ENCODE measurements at regions not wholly inside any gene's neighbourhood (a gene's known extent, or its start where the extent isn't known, plus 50 kb on each side); places are given as distances from the start of the nearest gene placed in this dataset.
A peak's percentile ranks its signal among the peaks of the same experiment; 100 is the strongest.

GRCh38 chr5:154107010-154107409, 68.2 kb downstream of the MFAP3 start:
- Mint-ChIP-seq H3K4me1 (no peaks in the 10 kb centered on the region), H3K27ac (no peak overlapping the region), H3K4me3 (no peak overlapping the region), H3K36me3 (no peaks in the 10 kb centered on the region), H3K9me3 (no peaks in the 10 kb centered on the region)
- ATAC-seq (no peak), DNase-seq (ENCODE audit: low spot score in 2 of 2) (no peak)

DNA sequence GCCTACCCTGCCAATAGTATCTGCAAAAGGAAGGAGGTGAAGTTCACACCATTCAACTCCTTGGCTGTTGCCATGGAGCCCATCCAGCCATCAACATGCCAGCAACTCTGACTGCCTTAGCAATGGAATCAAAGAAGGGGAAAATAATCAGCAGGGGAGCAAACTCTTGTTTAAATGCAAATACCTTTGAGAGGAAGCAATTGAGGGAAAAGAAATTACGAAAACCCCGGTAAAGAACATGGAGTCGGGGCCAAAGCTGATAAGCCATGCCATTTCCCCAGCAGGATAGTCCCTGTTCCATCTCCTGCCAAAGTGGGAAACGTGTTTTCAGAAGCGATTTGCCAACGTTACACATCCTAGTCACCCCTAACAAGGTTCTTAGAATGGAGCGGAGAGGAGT, 69.0 kb downstream of the MFAP3 start:
- ATAC-seq (no peak), DNase-seq (ENCODE audit: low spot score in 2 of 2) (no peak)
- Mint-ChIP-seq H3K4me3 (no peak overlapping the region), H3K36me3 (no peaks in the 10 kb centered on the region), H3K4me1 (no peaks in the 10 kb centered on the region), H3K9me3 (no peaks in the 10 kb centered on the region), H3K27ac (no peak overlapping the region)

GRCh38 chr5:154109416-154110106, 70.8 kb downstream of the MFAP3 start:
- no peaks in the 10 kb centered on the region for H3K9me3 Mint-ChIP-seq
- ATAC-seq (no peak), DNase-seq (ENCODE audit: low spot score in 2 of 2) (no peak)
- no peaks in the 10 kb centered on the region for H3K36me3 Mint-ChIP-seq
- no peak overlapping the region for H3K4me3 Mint-ChIP-seq
- no peak overlapping the region for H3K27ac Mint-ChIP-seq
- H3K4me1 Mint-ChIP-seq = no peaks in the 10 kb centered on the region

- Mint-ChIP-seq H3K27ac (no peak overlapping the region), H3K4me3 (no peak overlapping the region), H3K9me3 (no peaks in the 10 kb centered on the region), H3K36me3 (no peaks in the 10 kb centered on the region), H3K4me1 (no peaks in the 10 kb centered on the region)
- no peak for ATAC-seq
- no peak for DNase-seq (ENCODE audit: low spot score in 2 of 2)
Observed at GRCh38 chr5:154110107-154110453, 71.3 kb downstream of the MFAP3 start.

DNA sequence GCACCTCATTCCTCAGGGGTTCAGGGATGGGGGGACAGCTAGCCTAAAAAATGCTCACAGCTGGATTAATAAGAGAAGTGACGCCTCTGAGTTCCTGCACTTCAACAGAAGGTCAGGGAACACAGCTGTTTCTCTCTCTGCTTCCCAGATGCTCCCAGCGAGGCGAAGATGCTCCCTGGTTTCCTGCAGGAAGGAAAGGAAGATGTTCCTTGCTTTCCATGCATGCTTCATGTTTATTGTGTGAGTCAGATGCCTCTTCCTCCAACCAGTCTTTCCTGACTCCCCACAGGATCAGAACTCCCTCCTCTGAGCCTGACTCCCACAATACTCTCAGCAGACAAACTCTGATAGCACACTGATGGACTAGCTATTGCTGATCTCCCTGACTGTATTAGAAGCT, 71.9 kb downstream of the MFAP3 start:
- no peak for DNase-seq (ENCODE audit: low spot score in 2 of 2)
- Mint-ChIP-seq H3K4me1 (no peaks in the 10 kb centered on the region), H3K36me3 (no peaks in the 10 kb centered on the region), H3K27ac (peak overlapping the region; percentile 6), H3K9me3 (no peaks in the 10 kb centered on the region), H3K4me3 (no peak overlapping the region)
- ATAC-seq = no peak

- ATAC-seq (no peak), DNase-seq (ENCODE audit: low spot score in 2 of 2) (no peak)
- no peaks in the 10 kb centered on the region for H3K36me3 Mint-ChIP-seq
- no peak overlapping the region for H3K4me3 Mint-ChIP-seq
- H3K9me3 Mint-ChIP-seq = no peaks in the 10 kb centered on the region
- peak overlapping the region; percentile 6 for H3K27ac Mint-ChIP-seq
- H3K4me1 Mint-ChIP-seq = no peaks in the 10 kb centered on the region
Observed at GRCh38 chr5:154111214-154111613, 72.4 kb downstream of the MFAP3 start.

DNA sequence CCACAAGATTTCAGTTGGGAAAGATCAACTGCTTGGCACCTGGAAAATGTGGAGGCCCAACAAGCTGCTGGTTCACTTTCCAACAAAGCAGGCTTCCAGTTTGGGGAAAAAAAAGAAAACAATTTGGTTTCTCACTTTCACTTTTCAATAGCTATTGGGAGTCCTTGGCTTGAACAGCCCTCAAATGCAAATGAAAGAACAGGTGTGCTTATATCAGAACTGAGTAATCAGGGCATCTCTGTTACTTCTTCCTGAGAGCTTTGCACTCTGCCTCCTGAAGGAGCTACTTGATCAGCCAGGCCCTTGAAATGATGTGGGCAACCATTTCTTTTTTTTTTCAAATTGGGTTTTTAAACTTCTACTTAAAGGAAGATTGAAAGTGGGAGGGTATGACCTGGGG, 73.5 kb downstream of the MFAP3 start:
- Mint-ChIP-seq H3K9me3 (no peaks in the 10 kb centered on the region), H3K4me1 (no peaks in the 10 kb centered on the region), H3K27ac (no peak overlapping the region), H3K36me3 (no peaks in the 10 kb centered on the region), H3K4me3 (no peak overlapping the region)
- ATAC-seq = no peak
- no peak for DNase-seq (ENCODE audit: low spot score in 2 of 2)

GRCh38 chr5:154115291-154115690, 75.2 kb upstream of the GALNT10 start:
- no peak for ATAC-seq

DNA sequence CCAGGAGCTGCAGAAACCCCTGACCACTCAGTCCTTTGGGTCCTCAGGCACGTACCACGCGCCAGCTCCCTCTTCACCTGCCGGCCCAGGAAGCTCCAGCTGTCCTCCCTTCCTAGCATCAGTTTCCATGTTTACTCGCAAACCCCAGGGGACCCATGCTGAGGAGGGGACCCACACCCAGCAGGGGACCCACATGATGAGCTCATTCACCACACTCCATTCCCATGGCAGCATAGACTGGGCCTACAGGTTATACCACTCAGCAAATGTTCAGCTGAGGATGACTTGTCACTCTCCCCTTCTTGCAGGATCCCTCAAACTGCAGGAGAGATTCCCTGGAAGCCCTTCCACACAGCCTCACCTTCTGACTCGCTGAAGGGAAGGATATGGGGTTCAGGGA, 73.5 kb upstream of the GALNT10 start:
- DNase-seq (ENCODE audit: low spot score in 2 of 2) (no peak), ATAC-seq (no peak)
- H3K36me3 Mint-ChIP-seq = no peaks in the 10 kb centered on the region
- no peak overlapping the region for H3K4me3 Mint-ChIP-seq
- no peaks in the 10 kb centered on the region for H3K4me1 Mint-ChIP-seq
- H3K9me3 Mint-ChIP-seq = no peaks in the 10 kb centered on the region
- H3K27ac Mint-ChIP-seq = no peak overlapping the region

More at GRCh38 chr5:154115291-154115690, 75.2 kb upstream of the GALNT10 start:
- H3K4me1 Mint-ChIP-seq = no peaks in the 10 kb centered on the region
- H3K27ac Mint-ChIP-seq = no peak overlapping the region
- DNase-seq (ENCODE audit: low spot score in 2 of 2) = no peak
- no peak overlapping the region for H3K4me3 Mint-ChIP-seq
- no peaks in the 10 kb centered on the region for H3K36me3 Mint-ChIP-seq
- H3K9me3 Mint-ChIP-seq = no peaks in the 10 kb centered on the region

DNA sequence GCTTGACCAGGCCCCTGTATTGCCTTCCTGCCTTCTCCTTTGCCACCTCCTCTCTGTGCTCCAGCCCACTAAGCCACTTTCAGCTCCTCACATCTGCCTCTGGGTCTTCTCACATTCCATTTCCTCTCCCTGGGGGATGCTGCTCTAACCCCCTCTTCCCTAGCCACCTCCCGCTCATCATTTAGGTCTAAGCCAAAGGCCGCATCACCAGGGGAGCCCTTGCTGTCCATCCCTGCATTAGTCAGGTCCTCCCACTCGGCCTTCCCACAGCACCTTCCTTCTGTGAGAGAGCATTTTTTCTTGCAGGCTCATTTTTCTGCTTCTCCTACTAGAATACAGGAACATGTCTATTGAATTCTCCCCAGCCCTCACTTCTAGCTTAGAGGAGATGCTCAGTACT, 72.6 kb upstream of the GALNT10 start:
- ATAC-seq (no peak), DNase-seq (ENCODE audit: low spot score in 2 of 2) (no peak)
- Mint-ChIP-seq H3K4me3 (no peak overlapping the region), H3K36me3 (no peaks in the 10 kb centered on the region), H3K9me3 (no peaks in the 10 kb centered on the region), H3K27ac (no peak overlapping the region), H3K4me1 (no peaks in the 10 kb centered on the region)

DNA sequence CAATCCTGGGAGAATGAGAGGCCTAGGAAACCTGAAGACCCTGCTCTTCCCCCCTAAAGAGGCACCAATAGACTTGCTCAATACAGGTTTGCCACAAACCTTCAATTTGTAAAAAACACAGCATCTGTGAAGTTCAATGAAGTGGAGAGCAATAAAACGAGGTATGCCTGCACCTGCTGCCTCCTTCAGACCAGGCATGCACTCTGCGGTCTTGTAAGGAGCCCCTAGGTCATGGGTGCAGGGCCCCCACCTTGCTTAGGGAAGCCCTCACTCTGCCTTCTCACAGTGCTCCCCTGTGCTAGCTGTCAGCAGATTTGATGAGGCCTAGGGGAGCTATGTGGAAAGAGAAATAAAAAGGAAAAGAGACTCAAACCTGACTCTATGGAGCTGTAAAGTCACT, 72.1 kb upstream of the GALNT10 start:
- DNase-seq (ENCODE audit: low spot score in 2 of 2) = no peak
- no peaks in the 10 kb centered on the region for H3K4me1 Mint-ChIP-seq
- H3K4me3 Mint-ChIP-seq = no peak overlapping the region
- no peaks in the 10 kb centered on the region for H3K9me3 Mint-ChIP-seq
- ATAC-seq = no peak
- H3K36me3 Mint-ChIP-seq = no peaks in the 10 kb centered on the region
- no peak overlapping the region for H3K27ac Mint-ChIP-seq

GRCh38 chr5:154118893-154119336, 71.6 kb upstream of the GALNT10 start:
- Mint-ChIP-seq H3K36me3 (no peaks in the 10 kb centered on the region), H3K4me1 (no peaks in the 10 kb centered on the region), H3K4me3 (no peak overlapping the region), H3K27ac (no peak overlapping the region), H3K9me3 (no peaks in the 10 kb centered on the region)
- ATAC-seq (no peak), DNase-seq (ENCODE audit: low spot score in 2 of 2) (no peak)

DNA sequence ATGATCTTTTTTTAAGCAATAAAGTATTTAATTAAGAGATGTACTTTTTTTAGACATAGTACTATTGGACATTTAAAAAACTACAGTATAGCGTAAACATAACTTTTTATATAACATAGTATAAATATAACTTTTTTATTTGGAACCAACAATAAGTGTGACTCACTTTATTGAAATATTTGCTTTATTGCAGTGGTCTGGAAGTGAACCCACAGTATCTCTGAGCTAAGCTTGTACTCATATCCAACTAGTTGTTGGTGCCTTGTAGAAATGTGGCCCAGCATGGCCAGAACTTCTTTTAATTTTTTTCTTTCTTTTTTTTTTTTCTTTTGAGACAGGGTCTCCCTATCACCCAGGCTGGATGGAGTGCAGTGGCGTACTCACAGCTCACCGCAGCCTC, 61.5 kb upstream of the GALNT10 start:
- Mint-ChIP-seq H3K27ac (no peak overlapping the region), H3K4me1 (no peaks in the 10 kb centered on the region), H3K4me3 (no peak overlapping the region), H3K36me3 (no peaks in the 10 kb centered on the region), H3K9me3 (peaks cover 7% of the 10 kb centered on the region)
- DNase-seq (ENCODE audit: low spot score in 2 of 2) = no peak
- ATAC-seq = no peak

GRCh38 chr5:154129921-154130320, 60.6 kb upstream of the GALNT10 start:
- H3K4me3 Mint-ChIP-seq = no peak overlapping the region
- no peaks in the 10 kb centered on the region for H3K36me3 Mint-ChIP-seq
- peaks cover 4% of the 10 kb centered on the region for H3K9me3 Mint-ChIP-seq
- ATAC-seq (no peak), DNase-seq (ENCODE audit: low spot score in 2 of 2) (no peak)
- no peaks in the 10 kb centered on the region for H3K4me1 Mint-ChIP-seq
- H3K27ac Mint-ChIP-seq = no peak overlapping the region

GRCh38 chr5:154131817-154132216, 58.7 kb upstream of the GALNT10 start:
- no peak for ATAC-seq
- no peak overlapping the region for H3K27ac Mint-ChIP-seq
- H3K9me3 Mint-ChIP-seq = no peaks in the 10 kb centered on the region
- no peaks in the 10 kb centered on the region for H3K4me1 Mint-ChIP-seq
- H3K36me3 Mint-ChIP-seq = no peaks in the 10 kb centered on the region
- DNase-seq (ENCODE audit: low spot score in 2 of 2) = no peak
- H3K4me3 Mint-ChIP-seq = no peak overlapping the region

DNA sequence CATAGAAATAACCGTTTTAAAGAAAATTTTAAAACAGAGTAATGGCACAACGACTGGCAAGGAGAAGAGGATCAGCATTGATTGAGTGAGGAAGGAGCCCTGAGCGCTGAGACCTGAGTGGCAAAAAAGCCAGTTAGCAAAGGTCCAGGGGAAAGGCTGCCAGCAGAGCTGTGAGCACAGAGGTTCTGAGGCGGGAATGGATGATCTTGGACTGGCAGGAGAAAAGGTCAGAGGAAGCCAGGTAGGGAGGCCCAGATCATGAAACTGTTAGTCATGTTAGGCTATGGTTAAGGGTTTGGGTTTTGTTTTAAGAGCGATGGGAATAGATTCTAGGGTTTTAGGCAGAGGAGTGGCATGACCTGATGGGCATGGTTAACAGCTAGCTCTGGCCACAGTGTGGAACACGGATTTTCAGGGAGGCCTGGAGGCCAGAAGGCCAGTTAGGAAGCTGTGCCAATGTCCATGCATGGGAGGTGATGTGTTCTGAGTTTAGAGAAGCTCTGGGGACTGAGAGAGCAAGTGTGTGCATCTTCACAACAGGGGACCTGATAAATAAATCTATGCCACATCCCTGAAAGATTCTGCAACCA, 57.7 kb upstream of the GALNT10 start:
- ATAC-seq (no peak), DNase-seq (ENCODE audit: low spot score in 2 of 2) (no peak)
- H3K4me3 Mint-ChIP-seq = no peak overlapping the region
- no peaks in the 10 kb centered on the region for H3K36me3 Mint-ChIP-seq
- no peaks in the 10 kb centered on the region for H3K4me1 Mint-ChIP-seq
- H3K9me3 Mint-ChIP-seq = no peaks in the 10 kb centered on the region
- no peak overlapping the region for H3K27ac Mint-ChIP-seq
